Vagina (tissue), 2 donors: ENCODE measurements at regions not wholly inside any gene's neighbourhood (a gene's known extent, or its start where the extent isn't known, plus 50 kb on each side); places are given as distances from the start of the nearest gene placed in this dataset.
"Not testable (repeated sequence)": the region's sequence is repeated elsewhere in the genome, so short reads cannot be mapped to it uniquely, and the experiment has no call there.

Source experiments
- CTCF ChIP-seq, 3 experiments: fragments of 450-650 bp in 2 of 3; fragments of 200-600 bp in 1 of 3; sonication (generic) in 1 of 3; IDR thresholded peaks; one replicate each; pipeline ENCODE4 v1.5.1; 2017 to 2019; ENCODE audit warnings: antibody characterized with exemption in 3 of 3, mild to moderate bottlenecking in 2 of 3, moderate library complexity in 2 of 3
- POLR2A ChIP-seq, 2 donors: fragments of 450-650 bp; IDR thresholded peaks; one replicate each; pipeline ENCODE4 v1.6.1; 2017; ENCODE audit warnings: antibody characterized with exemption in 2 of 2, mild to moderate bottlenecking in 2 of 2, moderate library complexity in 2 of 2
- POLR2AphosphoS5 ChIP-seq, 2 donors: sonication (generic); formaldehyde crosslinking; IDR thresholded peaks; one replicate each; pipeline ENCODE4 v1.9.0; 2017; ENCODE audit warnings: antibody characterized with exemption in 2 of 2, mild to moderate bottlenecking in 2 of 2, low read depth in 1 of 2; ENCODE audit not compliant: insufficient read depth in 1 of 2

- TF ChIP-seq POLR2A (IDR thresholded peaks at IDR 0.05); CTCF (IDR thresholded peaks at IDR 0.05); POLR2AphosphoS5 (IDR thresholded peaks at IDR 0.05; ENCODE audit: insufficient read depth in 1 of 2, low read depth in 1 of 2): not testable (repeated sequence)
Observed at GRCh38 chr15:21516248-21516647, 75.9 kb upstream of the POTEB3 start.
